PC-3 (cell line): ENCODE measurements at regions not wholly inside any gene's neighbourhood (a gene's known extent, or its start where the extent isn't known, plus 50 kb on each side); places are given as distances from the start of the nearest gene placed in this dataset.
A peak's percentile ranks its signal among the peaks of the same experiment; 100 is the strongest.

ENCODE experiments used
- ATAC-seq: fragments of 200-7000 bp; cut with Tn5 transposase; 2 replicates; pipeline ENCODE4 v1.9.1; 2020; ENCODE audit warnings: mild to moderate bottlenecking, moderate library complexity
- BruUV-seq: library from RNA; stranded (reverse); fragments of 400-500 nt; replicated peaks from 2 replicates; lab custom pipeline; 2021; lab: Mats Ljungman, UMichigan
- CTCF ChIA-PET: fragments of 300-600 bp; sonication (Branson Sonifier 250); formaldehyde crosslinking; loops from one replicate; lab custom pipeline; 2022; ENCODE audit warnings: antibody characterized with exemption; lab: Charles Lee
- POLR2A ChIA-PET: fragments of 300-600 bp; sonication (Branson Sonifier 250); formaldehyde crosslinking; loops from one replicate; lab custom pipeline; 2022; ENCODE audit warnings: antibody characterized with exemption; ENCODE audit not compliant: unreplicated experiment; lab: Charles Lee
- DNase-seq: peaks from one replicate; pipeline ENCODE4 v3.0.0-alpha.2; 2015
- H2AFZ ChIP-seq: fragments of 300-600 bp; sonication (generic); 2 replicates; pipeline ENCODE4 v1.6.0; 2016; ENCODE audit warnings: antibody characterized with exemption, low read length
- H3F3A ChIP-seq: fragments of 300-600 bp; sonication (generic); one replicate; pipeline ENCODE4 v1.6.0; 2017; ENCODE audit warnings: antibody characterized with exemption, low read length, control low read depth, mild to moderate bottlenecking; ENCODE audit not compliant: unreplicated experiment
- H3K27ac ChIP-seq: fragments of 300-600 bp; sonication (generic); 2 replicates; pipeline ENCODE4 v1.5.1; 2016; ENCODE audit warnings: mild to moderate bottlenecking, low read length
- H3K27me3 ChIP-seq: fragments of 300-600 bp; sonication (generic); 2 replicates; pipeline ENCODE4 v1.6.1; 2016; ENCODE audit warnings: low read length, mixed read lengths
- H3K36me3 ChIP-seq: fragments of 300-600 bp; sonication (generic); 2 replicates; pipeline ENCODE4 v1.6.1; 2016; ENCODE audit warnings: low read depth, mixed run types, low read length, mixed read lengths
- H3K4me1 ChIP-seq: fragments of 300-600 bp; sonication (generic); 2 replicates; pipeline ENCODE4 v1.5.1; 2016; ENCODE audit warnings: low read length; ENCODE audit not compliant: insufficient read depth
- H3K4me2 ChIP-seq: fragments of 300-600 bp; sonication (generic); 2 replicates; pipeline ENCODE4 v1.6.0; 2016; ENCODE audit warnings: low read length
- H3K4me3 ChIP-seq: fragments of 300-600 bp; sonication (generic); 2 replicates; pipeline ENCODE4 v1.5.1; 2016; ENCODE audit warnings: mild to moderate bottlenecking, low read length, mixed read lengths
- H3K79me2 ChIP-seq: fragments of 300-600 bp; sonication (generic); 2 replicates; pipeline ENCODE4 v1.6.1; 2017; ENCODE audit warnings: low read length, mixed read lengths
- H3K9ac ChIP-seq: fragments of 300-600 bp; sonication (generic); 2 replicates; pipeline ENCODE4 v1.6.0; 2016; ENCODE audit warnings: mild to moderate bottlenecking, low read length
- H3K9me2 ChIP-seq: fragments of 300-600 bp; sonication (generic); replicated peaks from 2 replicates; pipeline ENCODE4 v1.6.1; 2016; ENCODE audit warnings: mixed run types, low read length, mixed read lengths
- H3K9me3 ChIP-seq: fragments of 300-600 bp; sonication (generic); 2 replicates; pipeline ENCODE4 v1.6.1; 2016; ENCODE audit warnings: low read length, mixed read lengths
- H4K20me1 ChIP-seq: fragments of 300-600 bp; sonication (generic); 2 replicates; pipeline ENCODE4 v1.6.1; 2016; ENCODE audit warnings: low read length, mixed read lengths
- CTCF ChIP-seq: fragments of 300-600 bp; sonication (generic); conservative IDR thresholded peaks from 2 replicates; pipeline ENCODE4 v1.5.1; 2017; ENCODE audit warnings: antibody characterized with exemption, low read depth, mild to moderate bottlenecking, low read length
- EZH2 ChIP-seq: fragments of 300-600 bp; sonication (generic); IDR thresholded peaks from one replicate; pipeline ENCODE4 v1.6.1; 2017; ENCODE audit warnings: antibody characterized with exemption, mild to moderate bottlenecking, low read length; ENCODE audit not compliant: unreplicated experiment
- EZH2phosphoT487 ChIP-seq: fragments of 300-600 bp; sonication (generic); IDR thresholded peaks from 2 replicates; pipeline ENCODE4 v1.6.1; 2018; ENCODE audit warnings: mild to moderate bottlenecking, antibody characterized with exemption, low read length, borderline replicate concordance
- intact Hi-C: fragments of 100-400 bp; cut with micrococcal nuclease; formaldehyde crosslinking; loops from 2 replicates; pipeline ENCODE4 v1.9.0; 2023

- Histone ChIP-seq H2AFZ (no peak overlapping the region), H3K9ac (no peak overlapping the region), H3K79me2 (no peaks in the 10 kb centered on the region), H3K27me3 (no peaks in the 10 kb centered on the region), H4K20me1 (no peaks in the 10 kb centered on the region), H3K9me2 (no peaks in the 10 kb centered on the region), H3K36me3 (no peaks in the 10 kb centered on the region), H3F3A (no peaks in the 10 kb centered on the region), H3K27ac (no peak overlapping the region), H3K4me1 (peaks cover 15% of the 10 kb centered on the region; the same call in 1 of the 2 replicates), H3K9me3 (no peaks in the 10 kb centered on the region), H3K4me2 (no peak overlapping the region), H3K4me3 (no peak overlapping the region)
- no TSS peak for BruUV-seq
- peak; percentile 28 for DNase-seq
- ChIA-PET CTCF (no interaction called here), POLR2A (no interaction called here)
- TF ChIP-seq EZH2phosphoT487 = no peak
- no peak for TF ChIP-seq CTCF
- no peak for TF ChIP-seq EZH2
- intact Hi-C loops = no loop called here
- ATAC-seq = no peak
Measured at GRCh38 chr6:50661636-50662035, 51.7 kb upstream of the TFAP2D start.
